Activated T-helper 9 cell treated with anti-CD3 and anti-CD28 coated beads, Interleukin-2, amount 50 U/mL, for 16 hours (primary cell): ENCODE measurements at regions not wholly inside any gene's neighbourhood (a gene's known extent, or its start where the extent isn't known, plus 50 kb on each side); places are given as distances from the start of the nearest gene placed in this dataset.
"Not testable (repeated sequence)": the region's sequence is repeated elsewhere in the genome, so short reads cannot be mapped to it uniquely, and the experiment has no call there.

Experiments
- DNase-seq: peaks from one replicate; pipeline ENCODE4 v3.0.0-alpha.2; 2020; ENCODE audit warnings: low read depth

DNA sequence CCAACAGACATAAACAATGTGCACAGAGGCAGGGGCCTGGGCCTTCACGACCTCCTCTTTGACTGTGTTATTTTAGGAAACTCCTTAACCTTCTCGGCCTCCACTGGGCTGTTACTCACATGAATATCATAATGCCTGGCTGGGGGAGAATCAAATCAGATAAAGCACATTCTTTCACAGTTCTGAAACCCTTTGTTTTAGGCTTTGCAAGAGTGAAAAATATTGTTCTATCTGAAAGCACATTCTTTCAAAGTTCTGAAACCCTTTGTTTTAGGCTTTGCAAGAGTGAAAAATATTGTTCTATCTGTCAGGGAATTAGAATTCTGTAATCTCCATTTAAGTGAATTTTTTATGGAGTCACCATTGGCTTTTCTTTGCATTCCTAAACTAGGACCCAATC is 50.7 kb upstream of the SYNDIG1 start:
- DNase-seq: no peak

DNA sequence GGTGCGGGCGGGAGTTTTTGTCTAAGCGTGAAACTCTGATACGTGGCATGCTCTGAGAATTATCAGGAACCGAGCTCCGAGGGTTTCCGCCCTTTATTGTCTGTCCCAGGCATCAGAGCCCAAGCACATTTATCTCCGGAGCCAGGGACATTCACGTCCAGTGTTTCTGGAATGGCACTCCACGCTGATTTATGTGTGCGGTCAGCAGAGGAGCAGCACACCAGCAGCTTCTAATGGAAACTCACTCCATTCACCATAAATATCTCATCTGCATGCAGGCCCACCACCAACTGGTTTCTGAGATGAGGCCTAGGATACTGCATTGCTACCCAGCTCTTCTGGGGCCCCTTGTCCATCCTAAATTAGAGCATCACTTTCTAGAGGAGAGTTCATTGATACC is 51.9 kb upstream of the SYNDIG1 start:
- DNase-seq: no peak

DNA sequence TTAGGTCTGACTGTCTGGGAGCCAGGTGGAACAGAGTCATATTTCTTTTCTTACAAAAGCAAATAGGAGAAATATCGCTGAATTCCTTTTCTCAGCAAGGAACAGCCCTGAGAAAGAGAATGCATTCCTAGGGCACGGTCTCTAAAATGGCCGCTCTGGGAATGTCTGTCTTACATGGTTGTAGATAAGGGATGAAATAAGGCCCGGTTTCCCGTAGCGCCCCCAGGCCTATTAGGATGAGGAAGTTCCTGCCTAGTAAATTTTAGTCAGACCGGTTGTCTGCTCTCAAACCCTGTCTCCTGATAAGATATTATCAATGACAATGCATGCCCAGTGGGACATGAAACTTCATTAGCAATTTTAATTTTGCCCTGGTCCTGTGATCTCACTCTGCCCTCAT is 54.0 kb upstream of the SYNDIG1 start:
- not testable (repeated sequence) for DNase-seq

DNA sequence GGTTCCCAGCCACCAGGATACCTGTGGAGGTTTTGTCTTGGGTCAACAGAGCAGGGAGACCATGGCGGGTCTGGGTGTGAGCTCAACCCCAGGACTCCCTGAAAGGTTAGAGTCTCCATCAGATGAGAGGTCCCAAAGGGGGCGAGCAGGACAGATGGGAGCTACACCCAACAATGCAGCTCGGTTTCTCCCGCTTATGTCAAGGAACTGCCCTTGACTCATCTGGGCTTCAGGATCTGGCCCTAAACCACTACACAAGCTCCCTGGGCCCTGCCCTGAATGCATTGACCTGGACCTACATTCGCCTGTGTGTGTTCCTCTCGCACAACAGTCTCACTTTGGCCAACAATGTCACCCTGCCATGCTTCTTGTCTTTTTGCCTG is 57.6 kb upstream of the SYNDIG1 start:
- no peak for DNase-seq

DNA sequence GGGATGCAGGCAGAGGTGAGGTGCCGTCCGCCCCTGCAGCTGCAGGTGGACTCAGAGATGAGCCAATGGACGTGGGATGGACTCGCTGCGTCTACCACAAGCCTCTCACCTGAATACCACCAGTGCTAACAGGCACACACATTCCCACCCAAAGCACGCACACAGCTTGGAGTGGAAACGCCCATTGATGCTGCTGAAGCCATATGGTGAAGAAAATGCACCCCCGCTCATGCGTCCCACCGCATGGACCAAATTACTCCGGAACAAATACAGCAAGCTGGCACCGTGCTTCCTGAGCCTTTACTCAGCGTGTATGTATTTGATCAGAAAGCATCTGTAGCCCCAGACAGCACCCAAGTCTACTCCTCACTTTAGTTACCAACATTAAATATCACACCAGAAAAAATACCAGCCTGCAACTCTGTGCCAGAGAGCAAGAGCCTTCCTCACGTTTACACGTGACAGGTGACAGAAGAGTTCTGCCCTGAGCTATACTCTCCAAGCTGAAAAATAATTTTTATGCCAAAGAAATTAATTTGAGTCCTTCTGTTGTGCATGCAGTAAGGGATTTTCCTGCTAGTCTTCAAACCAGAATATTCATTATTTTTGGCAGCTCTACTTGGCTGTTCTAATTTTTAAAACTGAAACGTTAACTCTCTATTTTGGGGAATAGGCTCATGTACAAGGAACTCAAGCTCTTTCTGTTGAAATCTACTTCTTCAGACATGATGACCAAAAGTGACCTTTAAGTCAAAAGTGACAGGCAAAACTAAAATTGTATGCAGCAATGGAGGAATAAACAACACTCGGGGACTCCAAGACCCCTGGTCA is 58.2 kb upstream of the SYNDIG1 start:
- no peak for DNase-seq

DNA sequence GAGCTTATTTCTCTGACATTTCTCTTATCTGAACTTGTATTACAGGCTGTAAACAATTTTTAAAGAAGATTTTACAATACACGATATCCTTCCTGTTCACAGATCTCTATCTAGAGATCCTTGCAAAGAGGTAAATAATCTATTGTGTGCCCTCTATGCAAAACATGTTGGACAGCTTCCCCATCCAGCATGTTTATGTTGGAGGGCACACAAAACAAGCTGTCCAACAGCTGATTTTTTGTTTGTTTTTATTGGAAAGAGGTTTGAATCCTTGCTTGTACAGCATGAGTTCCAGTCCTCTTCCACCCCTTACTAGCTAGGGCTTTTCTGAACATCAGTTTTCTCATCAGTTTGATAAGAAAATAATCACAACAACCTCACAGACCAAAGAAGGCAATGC is 62.3 kb upstream of the SYNDIG1 start:
- no peak for DNase-seq

DNA sequence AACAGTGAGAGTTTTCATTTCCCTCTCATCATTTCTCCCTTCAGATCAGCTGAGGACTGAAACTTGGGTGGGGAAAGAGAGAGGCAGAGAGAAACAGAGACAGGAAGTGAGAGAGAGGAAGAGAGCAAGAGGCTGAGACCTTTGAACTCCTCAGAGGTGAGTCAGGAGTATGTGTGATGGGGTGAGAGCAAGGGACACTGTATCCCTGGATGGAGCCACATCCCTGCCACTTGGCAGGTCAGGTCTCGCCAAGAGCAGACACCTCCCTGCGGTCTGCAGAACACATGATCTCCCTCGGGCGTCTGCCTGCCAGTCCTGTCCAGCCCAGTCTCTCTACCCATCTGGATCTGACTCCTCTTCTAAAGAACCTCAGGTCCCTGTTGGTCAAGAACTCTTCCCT is 62.7 kb upstream of the SYNDIG1 start:
- no peak for DNase-seq

DNA sequence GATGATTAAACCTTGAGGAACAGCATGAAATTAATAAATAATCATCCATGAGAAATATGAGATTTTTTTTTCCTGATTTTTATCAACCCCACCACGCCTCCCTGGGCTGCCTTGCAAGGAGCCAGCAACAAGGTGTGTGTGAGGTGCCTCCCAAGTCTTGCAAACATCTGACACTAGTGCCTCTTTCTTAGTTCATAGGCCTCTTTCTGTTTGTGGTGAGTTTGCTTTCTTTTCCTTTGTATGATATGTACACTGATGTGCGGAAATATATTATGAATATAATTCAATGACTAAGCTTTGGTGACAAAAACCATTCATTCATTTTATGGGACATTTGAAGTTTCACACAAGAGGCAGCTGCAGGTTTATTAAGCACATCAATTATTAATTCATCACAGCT is 63.2 kb upstream of the SYNDIG1 start:
- DNase-seq: no peak

DNA sequence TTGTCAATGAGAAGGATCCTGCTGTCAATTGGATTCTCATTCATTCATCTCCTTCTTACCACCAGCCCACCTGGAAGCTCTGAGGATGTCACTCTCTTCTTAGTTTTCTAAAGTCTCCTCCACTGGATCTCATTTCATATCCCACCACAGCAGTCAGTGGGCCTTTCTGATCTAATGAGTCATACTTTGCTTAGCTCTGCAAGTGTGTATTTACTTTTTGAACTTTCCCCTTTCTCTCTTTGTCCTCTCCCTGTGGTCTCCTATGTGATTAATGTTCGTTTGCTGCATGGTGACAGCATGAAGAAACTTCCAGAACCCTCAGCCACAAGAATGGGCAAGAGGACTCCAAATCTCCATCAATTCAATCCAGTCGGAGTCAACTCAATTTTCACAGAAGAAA is 63.6 kb upstream of the SYNDIG1 start:
- DNase-seq: no peak

DNA sequence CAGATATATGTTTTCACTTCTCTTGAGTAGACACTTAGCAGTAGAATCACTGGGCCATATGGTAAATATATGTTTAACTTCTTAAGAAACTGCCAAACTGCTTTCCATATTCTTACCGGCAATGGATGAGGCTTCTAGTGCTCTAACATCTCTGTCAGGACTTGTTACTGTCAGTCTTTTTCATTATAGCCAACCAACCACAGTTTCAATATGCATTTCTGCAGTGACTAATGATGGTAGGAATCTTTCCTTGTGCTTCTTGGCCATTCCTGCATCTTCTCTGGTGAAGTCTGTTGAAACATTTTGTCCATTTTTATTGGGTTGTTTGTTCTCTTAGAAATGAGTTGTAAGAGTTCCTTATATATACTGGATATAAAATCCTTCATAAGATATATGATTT is 66.0 kb upstream of the SYNDIG1 start:
- no peak for DNase-seq

DNA sequence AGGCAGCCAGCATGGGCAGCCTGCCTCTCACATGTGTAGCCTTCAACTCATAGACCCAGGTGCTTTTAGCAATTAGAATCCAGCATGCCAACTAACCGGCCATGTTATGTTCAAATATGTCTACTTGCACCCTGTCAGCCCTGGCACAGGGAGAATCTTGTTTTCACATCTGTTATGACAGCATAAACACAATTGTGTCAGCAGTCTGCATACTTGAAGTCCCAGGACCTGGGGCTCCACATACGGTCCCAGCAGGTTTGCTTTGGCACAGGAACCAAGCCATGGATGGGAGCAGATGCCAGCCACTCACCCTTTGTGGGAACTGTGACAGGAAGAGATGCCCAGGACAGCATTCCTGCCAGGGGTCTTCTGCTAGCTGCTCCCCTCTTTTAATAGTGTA is 67.2 kb upstream of the SYNDIG1 start:
- DNase-seq: no peak

DNA sequence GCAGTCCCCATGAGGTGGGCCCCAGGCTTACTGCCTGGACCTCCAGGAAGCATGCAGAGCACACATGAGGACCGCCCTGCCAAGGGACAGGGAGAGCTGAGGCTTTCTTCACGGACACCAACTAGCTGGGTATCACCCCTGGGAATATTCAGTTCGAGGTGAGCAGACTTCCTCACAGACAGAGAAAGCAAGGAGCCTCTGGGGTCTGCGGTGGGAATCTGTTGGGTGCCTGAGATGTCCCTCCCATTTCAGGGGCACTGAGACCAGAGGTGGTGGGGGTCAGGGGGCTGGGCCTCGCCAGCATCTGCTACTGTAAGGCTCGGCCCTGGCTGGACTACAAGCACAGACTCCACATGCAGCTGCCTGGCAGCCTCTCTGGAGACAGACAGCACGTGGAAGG is 74.3 kb upstream of the SYNDIG1 start:
- DNase-seq: no peak

DNA sequence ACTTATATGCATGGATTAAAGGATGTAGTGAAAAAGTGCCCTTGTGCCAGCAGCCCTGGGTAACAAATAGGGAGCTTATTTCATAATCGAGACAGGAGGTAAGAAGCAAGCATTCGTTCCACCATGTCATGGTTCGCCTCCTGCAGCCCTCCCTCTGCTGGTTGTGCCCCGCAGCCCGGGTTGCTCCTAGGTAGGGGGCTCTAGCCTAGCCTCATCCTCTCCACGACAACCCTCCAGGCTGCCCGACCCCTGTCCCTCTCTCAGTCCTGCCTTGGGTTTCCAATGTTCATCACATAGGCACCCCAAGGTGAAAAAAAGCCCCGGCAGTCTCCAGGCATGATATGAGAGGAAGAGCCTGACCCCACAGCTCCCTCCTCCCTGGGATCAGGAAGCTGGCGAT is 75.5 kb upstream of the SYNDIG1 start:
- no peak for DNase-seq

DNA sequence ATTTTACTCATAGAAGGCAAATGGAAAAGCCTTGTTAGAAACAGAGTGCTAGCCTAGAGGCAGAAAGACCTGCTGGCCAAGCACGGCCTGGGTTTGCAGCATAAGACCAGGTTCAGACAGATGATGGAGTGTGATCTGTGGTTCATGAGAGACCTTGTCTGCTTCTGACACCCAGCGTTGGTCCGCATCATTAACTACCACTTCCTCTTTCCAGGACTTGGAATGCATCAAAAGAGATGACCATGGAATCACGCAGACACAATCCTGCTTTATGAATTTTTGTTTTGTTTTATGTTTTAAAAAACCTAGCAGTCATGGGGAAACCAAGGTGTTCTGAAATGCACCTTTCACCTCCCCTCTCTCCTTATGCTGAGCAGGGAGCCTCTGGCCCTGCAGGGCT is 76.8 kb upstream of the SYNDIG1 start:
- no peak for DNase-seq

DNA sequence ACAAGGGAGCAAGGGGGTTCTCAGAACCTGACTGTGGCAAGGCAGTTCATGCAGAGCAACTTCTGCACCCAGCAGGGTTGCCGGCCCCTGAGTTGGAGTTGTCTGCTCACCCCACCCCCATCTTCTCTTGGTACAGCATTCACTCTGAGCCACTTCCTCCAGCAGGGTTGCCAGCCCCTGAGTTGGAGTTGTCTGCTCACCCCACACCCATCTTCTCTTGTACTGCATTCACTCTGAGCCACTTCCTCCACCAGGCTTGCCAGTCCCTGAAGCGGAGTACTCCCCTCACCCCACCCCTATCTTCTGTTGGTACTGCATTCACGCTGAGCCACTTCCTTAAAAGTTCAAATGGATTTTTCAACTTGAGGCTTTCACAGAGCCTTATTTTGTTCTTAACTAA is 79.7 kb upstream of the SYNDIG1 start:
- DNase-seq: no peak

DNA sequence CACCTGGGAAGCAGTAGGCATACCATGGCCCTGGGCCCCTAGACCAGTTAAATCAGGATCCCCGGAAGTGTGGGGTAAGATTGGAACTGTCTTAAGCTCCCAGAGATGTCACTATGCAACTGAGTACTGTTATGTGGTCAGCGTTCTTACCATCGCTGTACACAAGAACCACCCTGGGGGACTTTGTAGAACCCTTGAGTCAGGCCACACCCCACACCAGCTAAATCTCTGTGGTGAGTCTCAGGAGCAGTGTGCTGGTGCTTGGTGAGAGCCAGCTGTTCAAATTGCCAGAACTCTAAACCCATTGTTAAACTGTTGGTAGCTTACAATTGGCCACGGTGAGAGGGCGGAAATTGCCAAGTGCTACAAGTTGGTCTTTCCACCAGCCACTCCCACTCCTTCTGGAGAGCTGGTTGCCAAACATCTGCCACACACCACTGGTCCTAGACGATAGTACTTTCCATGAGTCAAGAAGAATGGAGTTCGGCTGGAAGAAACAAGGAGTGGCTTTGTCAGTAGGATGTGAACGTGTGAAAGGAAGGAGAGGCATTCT is 80.5 kb upstream of the SYNDIG1 start:
- DNase-seq: no peak

DNA sequence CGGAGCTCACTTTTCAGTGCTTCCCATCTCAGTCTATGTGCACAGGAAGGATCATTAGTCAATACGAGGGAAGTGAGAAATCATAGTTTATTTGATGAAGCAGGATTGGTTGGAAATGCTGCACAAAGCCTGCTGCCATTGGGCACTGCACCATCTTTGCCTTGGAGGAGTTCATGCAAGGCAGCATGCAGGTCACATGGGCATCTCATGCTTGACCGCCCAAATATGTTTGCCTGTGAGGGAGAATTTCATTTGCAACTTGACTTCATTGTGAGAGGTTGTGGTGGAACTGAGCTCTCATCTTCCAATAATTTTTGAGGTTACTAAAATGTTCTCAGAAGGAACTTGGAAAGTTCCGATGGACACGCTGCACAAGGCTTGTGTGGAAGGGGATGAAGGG is 83.9 kb upstream of the SYNDIG1 start:
- no peak for DNase-seq

DNA sequence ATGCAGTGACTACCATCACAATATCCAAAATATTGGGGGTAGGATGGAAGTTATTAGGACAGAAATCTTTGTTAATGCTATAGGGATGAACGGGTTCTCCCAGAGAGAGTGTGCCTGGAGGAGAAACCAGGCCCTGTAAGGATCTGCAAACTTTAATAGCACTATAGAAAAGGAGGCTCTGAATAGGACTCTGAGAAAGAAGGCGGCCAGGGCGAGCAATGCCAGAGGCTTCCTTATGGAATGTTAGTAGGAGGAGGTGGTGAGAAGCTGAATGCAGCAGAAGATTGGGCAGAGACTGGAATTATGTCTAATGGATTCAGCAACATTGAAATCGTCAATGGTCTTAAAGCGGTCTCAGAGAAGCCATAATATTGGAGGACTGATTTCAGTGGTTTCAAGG is 84.6 kb upstream of the SYNDIG1 start:
- DNase-seq: no peak

DNA sequence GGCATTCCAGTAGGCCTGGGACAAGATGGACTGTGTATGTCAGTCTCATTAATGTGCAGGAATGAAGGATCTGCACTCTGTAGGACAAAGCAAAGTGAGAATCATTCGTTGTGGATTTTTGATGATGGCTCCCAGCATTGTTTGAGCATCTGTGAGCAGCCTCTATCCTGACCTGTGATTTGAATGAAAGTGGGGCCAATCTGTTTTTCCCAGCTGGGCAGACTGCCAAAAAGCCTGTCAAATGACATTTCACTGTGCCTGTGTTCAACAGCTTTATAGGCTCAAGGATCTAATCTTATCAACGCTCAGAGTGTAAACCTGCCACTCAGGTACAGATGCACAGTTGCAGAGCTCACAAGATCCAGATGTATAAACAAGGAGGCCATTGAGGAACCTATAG is 86.7 kb upstream of the SYNDIG1 start:
- DNase-seq: no peak

DNA sequence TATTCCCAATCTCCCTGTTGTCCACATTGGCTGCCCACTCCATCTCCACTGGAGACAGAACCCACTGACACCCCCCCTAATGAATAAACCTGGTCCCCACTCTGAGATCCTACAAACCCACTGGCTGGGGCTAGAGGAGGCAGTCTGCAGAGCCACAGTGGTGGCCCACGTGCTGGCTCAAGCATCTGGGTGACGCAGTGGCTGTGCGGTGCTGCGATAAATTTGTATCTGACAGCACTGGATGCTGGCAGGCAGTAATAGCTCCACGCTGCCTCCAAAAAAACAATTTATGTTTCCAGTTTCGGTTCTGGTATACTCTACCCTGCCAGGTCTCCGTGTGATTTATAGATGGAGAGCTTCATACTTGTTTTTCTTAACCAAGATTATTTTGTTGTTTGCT is 87.1 kb upstream of the SYNDIG1 start:
- DNase-seq: no peak

DNA sequence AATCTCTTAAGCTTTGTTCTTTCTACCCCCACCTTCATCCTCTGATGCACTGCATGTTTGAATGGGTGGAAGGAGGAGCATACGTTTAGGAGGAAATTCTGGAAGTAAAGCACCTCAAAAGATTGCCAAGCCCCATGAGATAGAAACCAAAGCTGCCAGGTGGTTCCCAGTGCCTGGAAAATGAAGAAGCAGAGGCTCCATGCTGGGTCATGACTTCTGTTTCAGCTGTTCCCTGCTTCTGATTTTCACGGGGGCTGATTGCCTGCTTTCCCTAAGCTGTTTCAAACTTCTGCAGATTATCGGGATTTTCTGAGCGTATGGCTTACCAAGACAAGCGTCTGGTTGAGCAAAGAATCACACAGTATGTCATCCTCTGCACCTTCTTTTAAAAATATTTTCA is 87.5 kb upstream of the SYNDIG1 start:
- no peak for DNase-seq

DNA sequence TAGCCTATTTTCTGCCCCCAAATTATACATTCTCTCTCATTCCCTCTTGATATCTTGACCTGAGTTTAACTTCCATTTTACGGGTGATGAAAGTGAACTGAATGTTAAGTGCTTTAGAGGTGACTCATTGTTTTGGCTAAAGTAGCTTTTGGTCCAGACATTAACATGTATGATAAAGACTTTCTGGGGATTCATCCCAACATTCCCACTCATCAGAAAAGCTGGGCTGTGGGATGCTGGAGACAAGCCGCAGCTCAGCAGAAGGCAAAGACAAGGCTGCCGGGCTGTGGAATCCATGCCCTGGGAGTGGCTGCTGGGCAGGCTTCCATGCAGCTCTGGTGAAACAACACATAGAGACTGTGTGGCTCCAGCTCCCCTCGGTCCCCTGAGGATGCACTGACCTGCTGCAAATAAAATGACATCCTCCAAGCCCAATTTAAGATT is 89.9 kb upstream of the SYNDIG1 start:
- DNase-seq: no peak

DNA sequence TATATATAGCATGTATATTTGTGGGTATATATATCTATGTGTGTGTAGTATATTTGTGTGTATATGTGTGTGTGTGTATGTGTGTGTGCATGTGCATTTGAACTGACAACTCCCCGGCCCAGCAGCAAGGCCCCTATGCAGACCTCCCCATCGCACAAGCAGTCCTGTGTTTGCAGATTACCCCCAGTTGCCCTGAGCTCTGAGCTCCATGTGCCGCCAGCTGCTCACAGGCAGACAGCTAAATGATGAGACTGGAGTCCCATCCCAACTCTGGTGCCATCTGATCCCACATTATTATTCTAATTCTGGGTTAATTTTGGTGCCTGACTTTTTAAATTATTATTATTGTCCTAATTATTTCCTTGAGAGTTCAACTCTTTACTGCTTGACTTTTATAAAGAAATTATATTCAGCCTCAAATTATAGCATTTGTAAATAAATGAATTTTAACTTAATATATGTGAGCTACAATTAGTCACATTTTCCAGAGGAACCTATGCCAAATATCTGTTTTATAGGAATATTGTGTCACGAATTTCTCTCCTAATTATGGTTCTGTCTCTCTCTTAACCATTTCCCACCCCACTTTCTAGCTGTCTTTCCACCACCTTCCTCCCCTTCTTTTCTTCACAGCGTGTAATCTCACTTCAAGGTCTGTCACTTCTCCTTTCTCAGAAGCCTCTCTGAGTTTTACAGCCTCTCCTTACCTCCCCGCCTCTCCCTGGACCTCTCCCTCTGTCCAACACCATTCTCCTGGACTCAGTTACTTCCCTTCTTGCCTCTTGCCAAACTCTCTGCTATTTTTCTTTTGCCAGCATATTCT is 90.6 kb upstream of the SYNDIG1 start:
- no peak for DNase-seq
